A549 (cell line): ENCODE measurements at regions not wholly inside any gene's neighbourhood (a gene's known extent, or its start where the extent isn't known, plus 50 kb on each side); places are given as distances from the start of the nearest gene placed in this dataset.
"Not testable (repeated sequence)": the region's sequence is repeated elsewhere in the genome, so short reads cannot be mapped to it uniquely, and the experiment has no call there.

Experiments used
- ATAC-seq, 2 experiments: fragments of 200-7000 bp in 1 of 2; fragments of >200 bp in 1 of 2; cut with Nextera tagmentation in 1 of 2; cut with Tn5 transposase in 1 of 2; 3 replicates each; pipeline versions ENCODE4 v1.8.0 to v1.9.1; 2018 to 2020; ENCODE audit warnings: mild to moderate bottlenecking in 1 of 2, moderate library complexity in 1 of 2
- CTCF ChIA-PET: fragments of 300-600 bp; sonication (Branson Sonifier 250); formaldehyde crosslinking; extraction: SDS; loops from one replicate; lab custom pipeline; 2021; ENCODE audit warnings: antibody characterized with exemption, inconsistent platforms; lab: Yijun Ruan, JAX
- POLR2A ChIA-PET: fragments of 350-600 bp; formaldehyde crosslinking; extraction: SDS; loops from one replicate; lab custom pipeline; 2021; ENCODE audit warnings: antibody characterized with exemption, inconsistent platforms; lab: Yijun Ruan, JAX
- DNase-seq, 2 experiments: peaks; one replicate each; pipeline versions ENCODE4 v3.0.0 to v3.0.0-alpha.2; 2011 to 2016; ENCODE audit warnings: low read depth in 1 of 2, low spot score in 1 of 2
- FAIRE-seq: peaks from 2 replicates; lab custom pipeline; 2011; peaks lifted over from hg19 to GRCh38; lab: Jason Lieb, UNC
- H3K27ac ChIP-seq, 2 experiments: fragments of >200 bp; sonication (Bioruptor Twin); formaldehyde crosslinking; 3 replicates each; pipeline ENCODE4 v1.5.1; 2016 to 2017
- H3K4me1 ChIP-seq: fragments of >200 bp; sonication (Bioruptor Twin); formaldehyde crosslinking; 3 replicates; pipeline ENCODE4 v1.6.1; 2016
- H3K4me2 ChIP-seq: fragments of >200 bp; sonication (Bioruptor Twin); formaldehyde crosslinking; 3 replicates; pipeline ENCODE4 v1.6.1; 2016
- H3K4me3 ChIP-seq: fragments of >200 bp; sonication (Bioruptor Twin); formaldehyde crosslinking; 3 replicates; pipeline ENCODE4 v1.5.1; 2016
- H3K9me3 ChIP-seq: fragments of >200 bp; sonication (Bioruptor Twin); formaldehyde crosslinking; 3 replicates; pipeline ENCODE4 v1.6.1; 2016
- FOSL2 ChIP-seq, 2 experiments: fragments of 450-650 bp in 1 of 2; fragments of >200 bp in 1 of 2; sonication (Bioruptor Twin) in 1 of 2; formaldehyde crosslinking; IDR thresholded peaks; 2 replicates each; pipeline versions ENCODE4 v1.5.0 to v1.6.1; 2016 to 2020; ENCODE audit warnings: mild to moderate bottlenecking in 1 of 2, moderate library complexity in 1 of 2
- RAD21 ChIP-seq, 2 experiments: fragments of >200 bp in 1 of 2; sonication (Bioruptor Twin) in 1 of 2; formaldehyde crosslinking in 1 of 2; IDR thresholded peaks in 1 of 2; conservative IDR thresholded peaks in 1 of 2; 2 replicates in 1 of 2; 3 replicates in 1 of 2; pipeline ENCODE4 v1.6.1; 2012 to 2018; ENCODE audit warnings: inconsistent platforms in 1 of 2
- SMC3 ChIP-seq: fragments of >200 bp; sonication (Bioruptor Twin); formaldehyde crosslinking; IDR thresholded peaks from 3 replicates; pipeline ENCODE4 v1.6.1; 2018; ENCODE audit warnings: inconsistent platforms
- WGBS: methylation state at CpG from one replicate; pipeline ENCODE4 v1.1.6; 2017; ENCODE audit errors: missing lambda C conversion rate; 5-methylcytosine and 5-hydroxymethylcytosine counted together
- TF ChIP-seq, protein P1 (sequence below): fragments of >200 bp; sonication (Bioruptor Twin); formaldehyde crosslinking; IDR thresholded peaks from 3 replicates; pipeline ENCODE4 v1.5.1; 2016

DNA sequence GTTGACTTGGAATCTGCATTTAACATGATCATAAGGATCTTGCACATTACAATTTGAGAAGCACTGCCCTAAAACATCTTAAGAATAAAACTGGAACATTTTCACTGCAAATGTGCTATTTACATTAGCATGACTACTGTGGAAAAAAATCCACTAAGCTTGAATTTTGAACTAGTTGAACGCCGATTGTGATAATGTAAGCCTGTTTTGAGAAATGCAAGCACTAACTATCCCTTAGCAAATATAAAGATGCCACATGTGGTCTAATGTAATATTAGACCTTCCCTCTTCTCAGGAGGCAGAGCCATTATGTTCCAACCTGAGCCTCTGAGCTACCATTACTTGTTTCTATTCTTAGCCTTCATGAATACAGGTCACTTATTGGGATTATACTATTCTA, 278.0 kb downstream of the SPATA31A6 start:
- 3% methylated on average over 2 of the region's 2 CpGs for WGBS
- Histone ChIP-seq H3K4me1 (peaks cover 13% of the 10 kb centered on the region), H3K27ac (peak overlapping the region; percentile 6 to 54; a peak in 1 of 6 replicates), H3K4me2 (peak overlapping the region; percentile 68)
- ATAC-seq; POLR2A ChIA-PET; H3K9me3 ChIP-seq; CTCF ChIA-PET; H3K4me3 ChIP-seq; FAIRE-seq; TF ChIP-seq FOSL2 (IDR thresholded peaks at IDR 0.05): not testable (repeated sequence)
- 0 out of 2 replicates have a peak, but pooled peaks have one; percentile 35 for TF ChIP-seq FOSL2 (CRISPR knock-in tag; IDR thresholded peaks at IDR 0.05)
- peak in 1 of 2 experiments; percentile 35 for DNase-seq

DNA sequence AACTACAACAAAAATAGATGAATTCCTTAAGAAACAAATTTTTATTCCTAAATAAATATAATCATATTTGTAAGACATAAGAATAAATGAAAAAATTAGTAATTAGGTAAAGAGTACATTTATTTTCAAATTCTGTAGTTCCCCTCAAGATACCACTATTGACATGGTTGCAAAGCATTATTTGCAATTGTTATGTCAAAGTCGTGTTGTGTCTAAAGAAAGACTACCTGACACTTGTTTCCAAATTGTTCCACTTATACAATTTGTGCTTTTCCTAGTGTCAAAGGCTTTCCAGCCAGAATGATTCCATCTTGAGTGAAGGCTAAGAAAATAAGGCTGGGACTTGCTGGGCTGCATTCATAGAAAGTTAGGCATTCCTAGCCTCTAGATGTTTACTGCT, 278.4 kb downstream of the SPATA31A6 start:
- H3K4me2 ChIP-seq: peak overlapping the region; percentile 68
- H3K4me3 ChIP-seq, H3K9me3 ChIP-seq, DNase-seq, POLR2A ChIA-PET, FAIRE-seq, H3K27ac ChIP-seq, ATAC-seq, CTCF ChIA-PET: not testable (repeated sequence)
- 43% methylated on average over 1 of the region's 1 CpG for WGBS
- H3K4me1 ChIP-seq: peaks cover 13% of the 10 kb centered on the region

DNA sequence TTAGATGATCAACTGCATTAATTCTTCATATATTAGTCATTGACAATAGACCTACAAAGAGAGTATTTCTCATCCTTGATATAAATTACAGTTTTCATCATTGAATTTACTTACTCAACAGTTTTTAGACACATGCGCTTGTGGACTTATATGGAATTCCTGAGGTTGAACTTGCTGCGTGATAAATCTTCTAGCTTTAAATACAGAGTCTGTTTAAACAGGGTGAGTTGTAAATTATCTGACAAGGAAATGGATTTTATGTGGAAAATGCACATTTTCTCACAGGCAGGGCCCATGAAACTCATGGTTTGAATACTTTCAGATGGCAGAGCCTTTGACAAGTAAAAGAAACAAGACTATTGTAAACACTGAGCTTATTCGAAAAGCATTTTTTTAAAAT, 280.5 kb downstream of the SPATA31A6 start:
- H3K4me2 ChIP-seq, FAIRE-seq, ATAC-seq, H3K4me3 ChIP-seq, H3K9me3 ChIP-seq, DNase-seq, CTCF ChIA-PET, H3K27ac ChIP-seq, POLR2A ChIA-PET: not testable (repeated sequence)
- H3K4me1 ChIP-seq: peaks cover 13% of the 10 kb centered on the region
- WGBS: 83% methylated on average over 3 of the region's 3 CpGs

DNA sequence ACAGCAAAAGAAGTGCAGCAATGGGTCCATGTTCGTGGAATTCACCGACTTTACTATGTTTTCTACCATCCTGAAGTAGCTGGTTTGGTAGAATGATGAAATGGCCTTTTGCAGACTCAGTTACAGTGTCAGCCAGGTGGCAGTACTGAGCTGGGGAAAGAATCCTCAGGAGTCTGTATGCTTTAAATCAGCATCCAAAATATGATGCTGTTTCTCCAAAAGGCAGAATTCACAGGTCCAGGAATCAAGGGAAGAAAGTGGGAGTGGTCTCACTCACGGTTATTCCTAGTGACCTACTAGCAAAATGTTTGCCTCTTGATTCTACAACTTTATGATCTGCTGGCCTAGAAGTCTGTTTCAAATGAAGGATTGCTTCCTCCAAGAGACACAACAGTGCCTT, 287.1 kb downstream of the SPATA31A6 start:
- H3K27ac ChIP-seq, H3K4me1 ChIP-seq, CTCF ChIA-PET, H3K4me2 ChIP-seq, FAIRE-seq, ATAC-seq, H3K9me3 ChIP-seq, H3K4me3 ChIP-seq, POLR2A ChIA-PET: not testable (repeated sequence)
- WGBS: 16% methylated on average over 3 of the region's 3 CpGs
- TF ChIP-seq, protein P1, sequence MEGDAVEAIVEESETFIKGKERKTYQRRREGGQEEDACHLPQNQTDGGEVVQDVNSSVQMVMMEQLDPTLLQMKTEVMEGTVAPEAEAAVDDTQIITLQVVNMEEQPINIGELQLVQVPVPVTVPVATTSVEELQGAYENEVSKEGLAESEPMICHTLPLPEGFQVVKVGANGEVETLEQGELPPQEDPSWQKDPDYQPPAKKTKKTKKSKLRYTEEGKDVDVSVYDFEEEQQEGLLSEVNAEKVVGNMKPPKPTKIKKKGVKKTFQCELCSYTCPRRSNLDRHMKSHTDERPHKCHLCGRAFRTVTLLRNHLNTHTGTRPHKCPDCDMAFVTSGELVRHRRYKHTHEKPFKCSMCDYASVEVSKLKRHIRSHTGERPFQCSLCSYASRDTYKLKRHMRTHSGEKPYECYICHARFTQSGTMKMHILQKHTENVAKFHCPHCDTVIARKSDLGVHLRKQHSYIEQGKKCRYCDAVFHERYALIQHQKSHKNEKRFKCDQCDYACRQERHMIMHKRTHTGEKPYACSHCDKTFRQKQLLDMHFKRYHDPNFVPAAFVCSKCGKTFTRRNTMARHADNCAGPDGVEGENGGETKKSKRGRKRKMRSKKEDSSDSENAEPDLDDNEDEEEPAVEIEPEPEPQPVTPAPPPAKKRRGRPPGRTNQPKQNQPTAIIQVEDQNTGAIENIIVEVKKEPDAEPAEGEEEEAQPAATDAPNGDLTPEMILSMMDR: peak; percentile 55
- TF ChIP-seq SMC3: peak; percentile 54
- peak; percentile 50 to 54; a peak in 4 of 5 replicates for TF ChIP-seq RAD21 (conservative IDR thresholded peaks at IDR 0.05 in 1 of 2, IDR thresholded peaks at IDR 0.05 in 1 of 2)
- DNase-seq: peak in 1 of 2 experiments; percentile 16

DNA sequence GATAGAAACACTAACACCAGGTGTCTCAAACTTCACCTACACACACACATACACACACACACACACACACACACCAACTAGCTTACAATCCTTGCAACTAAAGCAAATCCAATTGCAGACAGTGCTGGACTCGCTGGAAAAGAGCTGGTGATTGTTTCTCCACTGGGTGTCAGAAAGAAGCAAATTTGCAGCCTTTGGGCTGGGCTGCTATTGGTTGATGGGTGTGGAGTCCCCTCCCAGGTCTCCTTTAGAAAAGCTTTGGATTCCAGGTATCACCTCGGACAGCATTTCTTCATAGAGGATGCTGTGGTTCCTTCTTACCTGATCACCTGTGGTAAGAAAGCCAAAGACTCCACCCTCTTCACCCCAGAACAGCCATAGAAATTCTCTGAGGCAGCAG, 307.5 kb downstream of the SPATA31A6 start:
- not testable (repeated sequence) for FAIRE-seq

DNA sequence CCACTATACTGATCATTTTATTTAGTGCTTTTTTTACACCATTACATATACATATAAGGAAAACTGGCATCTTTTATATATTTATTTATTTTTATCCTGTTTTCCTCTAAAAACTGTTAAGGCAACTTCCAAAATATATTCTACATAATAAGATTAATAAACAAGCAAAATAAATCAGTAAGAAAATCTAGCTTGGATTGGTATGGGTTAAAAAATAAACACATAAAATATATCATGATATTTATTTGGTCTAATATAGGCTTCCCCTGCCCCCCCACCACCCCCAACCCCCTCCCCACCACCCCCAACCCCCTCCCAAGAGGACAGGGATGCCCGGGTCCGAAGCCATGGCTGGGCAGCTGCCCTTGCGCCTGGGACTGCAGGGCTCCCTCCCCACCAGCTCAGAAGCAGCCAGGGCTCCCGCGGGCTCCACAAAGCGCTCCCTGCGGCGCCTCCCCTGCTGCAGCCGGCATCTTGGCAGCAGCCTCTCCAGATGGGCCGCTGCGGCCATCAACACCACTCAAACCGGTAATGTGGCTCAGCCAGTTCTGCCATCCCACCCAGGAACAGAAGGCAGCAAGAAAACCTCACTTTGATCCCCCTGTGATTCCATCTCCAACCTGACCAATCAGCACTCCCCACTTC, 319.3 kb downstream of the SPATA31A6 start:
- H3K4me1 ChIP-seq, CTCF ChIA-PET, POLR2A ChIA-PET, DNase-seq, H3K27ac ChIP-seq, H3K4me2 ChIP-seq, H3K4me3 ChIP-seq, H3K9me3 ChIP-seq, ATAC-seq, FAIRE-seq: not testable (repeated sequence)
- 83% methylated on average over 12 of the region's 12 CpGs for WGBS

More for the DNA sequence above, 307.5 kb downstream of the SPATA31A6 start:
- H3K27ac ChIP-seq, CTCF ChIA-PET, H3K4me3 ChIP-seq, H3K9me3 ChIP-seq, H3K4me1 ChIP-seq, H3K4me2 ChIP-seq, DNase-seq, POLR2A ChIA-PET: not testable (repeated sequence)
- peak; percentile 59; a peak in 3 of 6 replicates for ATAC-seq
- WGBS: 52% methylated on average over 1 of the region's 2 CpGs

DNA sequence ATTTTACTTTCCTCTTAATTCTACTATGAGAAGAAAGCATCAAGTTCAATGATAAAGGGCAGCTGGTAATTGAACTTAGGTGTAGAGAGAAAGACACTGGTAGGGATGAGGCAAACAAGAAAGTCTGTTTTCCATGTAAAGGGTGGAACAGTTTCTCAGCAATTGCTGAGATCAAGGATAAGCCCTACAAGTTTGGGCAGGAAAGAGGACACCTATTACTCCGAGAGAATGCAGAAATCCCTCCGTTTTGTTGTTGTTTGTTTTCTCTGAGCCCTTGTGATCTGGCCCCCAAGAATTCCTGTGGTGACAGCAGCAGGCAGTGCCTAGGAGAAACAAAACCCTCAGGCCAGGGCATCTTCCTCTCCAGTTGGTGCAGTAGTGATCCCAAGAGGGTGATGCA, 324.7 kb downstream of the SPATA31A6 start:
- FAIRE-seq, CTCF ChIA-PET, DNase-seq, H3K9me3 ChIP-seq, ATAC-seq, H3K4me1 ChIP-seq, H3K4me3 ChIP-seq, POLR2A ChIA-PET, H3K27ac ChIP-seq, H3K4me2 ChIP-seq: not testable (repeated sequence)
- WGBS: 41% methylated on average over 2 of the region's 2 CpGs

DNA sequence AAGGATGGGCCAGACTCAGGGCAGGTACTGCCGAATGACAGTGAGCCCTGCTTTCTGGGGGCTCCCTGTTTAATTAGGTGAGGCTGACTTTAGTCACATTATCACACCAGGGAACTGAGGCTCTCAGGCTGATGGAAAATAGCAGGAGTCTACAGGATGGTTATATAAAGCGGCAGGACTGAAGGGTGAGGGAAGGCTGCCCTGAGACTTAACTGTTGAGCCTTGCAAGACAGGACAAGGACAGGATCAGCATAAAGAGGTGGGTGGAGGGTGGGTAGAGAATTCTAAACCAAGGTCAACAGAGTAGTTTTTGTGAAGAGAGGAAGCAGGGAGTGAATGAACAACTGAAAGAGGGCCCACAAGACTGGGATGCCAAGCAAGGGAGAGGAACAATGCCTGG, 330.1 kb downstream of the SPATA31A6 start:
- not testable (repeated sequence) for H3K9me3 ChIP-seq
- WGBS: no CpG with 5 or more reads among the region's 2 CpGs

DNA sequence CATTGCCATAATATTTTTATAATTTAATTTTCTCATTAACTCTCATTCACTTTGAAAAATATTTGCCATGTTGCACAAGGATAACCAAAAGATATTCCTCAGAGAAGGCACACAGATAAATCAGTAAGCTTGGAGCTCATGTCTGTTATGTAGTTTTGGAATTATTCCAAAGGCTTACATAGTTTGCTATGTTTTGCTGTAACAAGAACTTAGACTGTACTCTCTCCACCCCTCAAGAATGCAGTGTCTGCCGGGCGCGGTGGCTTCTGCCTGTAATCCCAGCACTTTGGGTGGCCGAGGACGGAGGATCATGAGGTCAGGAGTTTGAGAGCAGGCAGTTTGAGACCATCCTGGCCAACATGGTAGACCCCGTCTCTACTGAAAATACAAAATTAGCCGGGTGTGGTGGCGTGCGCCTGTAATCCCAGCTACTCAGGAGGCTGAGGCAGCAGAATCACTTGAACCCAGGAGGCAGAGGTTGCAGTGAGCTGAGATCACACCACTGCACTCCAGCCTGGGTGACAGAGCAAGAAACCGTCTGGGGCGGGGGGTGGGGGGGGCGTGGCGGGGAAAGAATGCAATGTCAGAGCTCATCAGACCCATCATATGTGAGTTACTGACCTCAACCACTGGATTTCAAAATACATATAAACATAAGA, 351.0 kb downstream of the SPATA31A6 start:
- H3K4me1 ChIP-seq, POLR2A ChIA-PET, H3K4me2 ChIP-seq, CTCF ChIA-PET, H3K4me3 ChIP-seq, H3K9me3 ChIP-seq: not testable (repeated sequence)
- WGBS: 66% methylated on average over 10 of the region's 13 CpGs
- FAIRE-seq: peak; percentile 36
- DNase-seq: peak; percentile 0 to 38
- peak in 1 of 2 experiments; percentile 79; a peak in 3 of 6 replicates for ATAC-seq
- 0 out of 6 replicates have a peak overlapping the region, but pooled peaks of 1 of the 2 experiments have one; percentile 17 for H3K27ac ChIP-seq

More for the DNA sequence above, 330.1 kb downstream of the SPATA31A6 start:
- H3K4me3 ChIP-seq, FAIRE-seq, H3K4me1 ChIP-seq, H3K27ac ChIP-seq, H3K4me2 ChIP-seq, CTCF ChIA-PET, POLR2A ChIA-PET, DNase-seq: not testable (repeated sequence)
- ATAC-seq: peak; percentile 31 to 62; a peak in 3 of 6 replicates
